ENCODE measurements at regions not wholly inside any gene's neighbourhood (a gene's known extent, or its start where the extent isn't known, plus 50 kb on each side); places are given as distances from the start of the nearest gene placed in this dataset.

GRCh38 chr2:128781585-128782385 lies 463.1 kb upstream of the HS6ST1 start:
- no peak overlapping the region for H3K4me3 Mint-ChIP-seq (ENCODE audit: low read depth)
- DNase-seq (ENCODE audit: low spot score, unreplicated experiment) = no peak

GRCh38 chr2:128782411-128783192 lies 463.9 kb upstream of the HS6ST1 start:
- no peak for DNase-seq (ENCODE audit: low spot score, unreplicated experiment)
- H3K4me3 Mint-ChIP-seq (ENCODE audit: low read depth) = no peak overlapping the region
- TF ChIP-seq CTCF (IDR thresholded peaks at IDR 0.05; ENCODE audit: unreplicated experiment) = no peak

More at GRCh38 chr2:128781585-128782385, 463.1 kb upstream of the HS6ST1 start:
- no peaks in the 10 kb centered on the region for H3K9me3 Mint-ChIP-seq (ENCODE audit: low read depth)
- H3K27me3 Mint-ChIP-seq = peaks cover 22% of the 10 kb centered on the region
- H3K36me3 Mint-ChIP-seq (ENCODE audit: insufficient read depth) = no peaks in the 10 kb centered on the region
- peaks cover 11% of the 10 kb centered on the region for H3K4me1 Mint-ChIP-seq (ENCODE audit: low read depth)
- H3K27ac Mint-ChIP-seq = no peak overlapping the region
- TF ChIP-seq CTCF (IDR thresholded peaks at IDR 0.05; ENCODE audit: unreplicated experiment) = no peak

GRCh38 chr2:128783193-128783671 lies 464.6 kb upstream of the HS6ST1 start:
- H3K27me3 Mint-ChIP-seq = peaks cover 20% of the 10 kb centered on the region
- TF ChIP-seq CTCF (IDR thresholded peaks at IDR 0.05; ENCODE audit: unreplicated experiment) = no peak
- no peak overlapping the region for H3K27ac Mint-ChIP-seq
- H3K4me1 Mint-ChIP-seq (ENCODE audit: low read depth) = peaks cover 11% of the 10 kb centered on the region
- no peak overlapping the region for H3K4me3 Mint-ChIP-seq (ENCODE audit: low read depth)
- no peaks in the 10 kb centered on the region for H3K36me3 Mint-ChIP-seq (ENCODE audit: insufficient read depth)
- H3K9me3 Mint-ChIP-seq (ENCODE audit: low read depth) = no peaks in the 10 kb centered on the region
- no peak for DNase-seq (ENCODE audit: low spot score, unreplicated experiment)

More at GRCh38 chr2:128782411-128783192, 463.9 kb upstream of the HS6ST1 start:
- peaks cover 20% of the 10 kb centered on the region for H3K27me3 Mint-ChIP-seq
- H3K9me3 Mint-ChIP-seq (ENCODE audit: low read depth) = no peaks in the 10 kb centered on the region
- no peak overlapping the region for H3K27ac Mint-ChIP-seq
- H3K36me3 Mint-ChIP-seq (ENCODE audit: insufficient read depth) = no peaks in the 10 kb centered on the region
- peaks cover 14% of the 10 kb centered on the region for H3K4me1 Mint-ChIP-seq (ENCODE audit: low read depth)

- Mint-ChIP-seq H3K27me3 (peaks cover 20% of the 10 kb centered on the region), H3K36me3 (ENCODE audit: insufficient read depth) (no peaks in the 10 kb centered on the region), H3K4me1 (ENCODE audit: low read depth) (peaks cover 11% of the 10 kb centered on the region), H3K4me3 (ENCODE audit: low read depth) (no peak overlapping the region), H3K27ac (no peak overlapping the region), H3K9me3 (ENCODE audit: low read depth) (no peaks in the 10 kb centered on the region)
- DNase-seq (ENCODE audit: low spot score, unreplicated experiment) = no peak
- no peak for TF ChIP-seq CTCF (IDR thresholded peaks at IDR 0.05; ENCODE audit: unreplicated experiment)
Measured at GRCh38 chr2:128783896-128784295, 465.2 kb upstream of the HS6ST1 start.

GRCh38 chr2:128784626-128785306 lies 466.1 kb upstream of the HS6ST1 start:
- peaks cover 11% of the 10 kb centered on the region for H3K4me1 Mint-ChIP-seq (ENCODE audit: low read depth)
- TF ChIP-seq CTCF (IDR thresholded peaks at IDR 0.05; ENCODE audit: unreplicated experiment) = no peak
- H3K9me3 Mint-ChIP-seq (ENCODE audit: low read depth) = no peaks in the 10 kb centered on the region
- H3K4me3 Mint-ChIP-seq (ENCODE audit: low read depth) = no peak overlapping the region
- no peak overlapping the region for H3K27ac Mint-ChIP-seq
- peaks cover 20% of the 10 kb centered on the region for H3K27me3 Mint-ChIP-seq
- H3K36me3 Mint-ChIP-seq (ENCODE audit: insufficient read depth) = no peaks in the 10 kb centered on the region
- DNase-seq (ENCODE audit: low spot score, unreplicated experiment) = no peak
